Suppressor macrophage (primary cell): ENCODE measurements at regions not wholly inside any gene's neighbourhood (a gene's known extent, or its start where the extent isn't known, plus 50 kb on each side); places are given as distances from the start of the nearest gene placed in this dataset.
"Not testable (repeated sequence)": the region's sequence is repeated elsewhere in the genome, so short reads cannot be mapped to it uniquely, and the experiment has no call there.

Experiments used
- DNase-seq, 4 experiments: peaks; one replicate each; pipeline ENCODE4 v3.0.0-alpha.2; 2020 to 2022

DNA sequence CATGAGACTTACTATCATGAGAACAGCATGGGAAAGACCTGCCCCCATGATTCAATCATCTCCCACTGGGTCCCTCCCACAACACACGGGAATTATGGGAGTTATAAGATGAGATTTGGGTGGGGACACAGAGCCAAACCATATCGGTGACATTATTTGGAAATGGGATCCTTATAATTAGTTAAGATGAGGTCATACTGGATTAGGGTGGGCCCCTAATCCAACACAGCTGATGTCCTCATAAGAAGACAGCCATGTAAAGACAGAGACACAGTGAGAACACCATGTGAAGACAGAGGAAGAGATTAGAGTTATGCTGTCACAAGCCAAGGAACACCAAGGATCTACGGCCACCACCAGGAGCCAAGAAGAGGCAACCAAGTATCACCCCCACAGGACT is 161.7 kb downstream of the SPTSSA start:
- DNase-seq, result no peak

GRCh38 chr14:34299360-34299759 is 162.7 kb downstream of the SPTSSA start:
- no peak for DNase-seq

- DNase-seq, result no peak
Measured at GRCh38 chr14:34297786-34298520, 164.1 kb downstream of the SPTSSA start.

GRCh38 chr14:34283590-34283989 is 178.4 kb downstream of the SPTSSA start:
- no peak for DNase-seq

DNA sequence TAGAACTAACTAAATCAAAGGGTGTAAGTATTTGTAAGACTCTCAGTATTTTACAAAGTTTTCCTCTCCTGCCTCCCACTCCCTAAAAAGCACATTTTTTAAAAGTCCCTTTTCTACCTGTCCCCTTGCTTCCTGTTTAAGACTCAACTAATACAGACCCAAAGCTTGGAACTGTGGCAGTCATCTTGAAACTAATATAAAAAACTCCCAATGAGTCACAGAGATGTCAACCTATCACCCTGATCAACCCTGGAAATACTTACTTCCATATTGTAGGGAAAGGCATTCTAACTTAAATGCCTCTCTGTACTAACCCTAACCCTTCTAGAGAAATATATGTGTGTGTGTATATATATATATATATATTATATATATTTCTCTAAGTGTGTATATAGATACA is 184.8 kb downstream of the SPTSSA start:
- DNase-seq, result no peak

DNA sequence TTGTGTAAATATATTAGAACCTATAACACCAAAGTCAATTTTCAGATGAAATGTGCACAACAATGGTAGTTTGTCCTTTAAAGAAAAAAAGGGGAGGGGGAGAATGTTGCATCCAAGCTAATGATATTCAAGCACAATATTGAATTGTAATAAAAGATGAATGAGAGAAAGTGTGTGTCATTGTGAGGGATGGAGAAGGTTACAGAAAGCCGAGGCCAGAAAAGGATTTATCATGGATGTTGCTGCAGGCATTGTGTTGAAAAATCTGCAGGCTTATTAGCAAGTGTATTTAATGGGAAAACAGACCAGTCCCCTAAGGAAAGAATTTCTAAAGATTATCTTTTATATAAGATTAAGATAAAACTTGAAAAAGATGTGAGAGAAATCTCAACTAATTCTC is 186.5 kb downstream of the SPTSSA start:
- DNase-seq, result no peak

DNA sequence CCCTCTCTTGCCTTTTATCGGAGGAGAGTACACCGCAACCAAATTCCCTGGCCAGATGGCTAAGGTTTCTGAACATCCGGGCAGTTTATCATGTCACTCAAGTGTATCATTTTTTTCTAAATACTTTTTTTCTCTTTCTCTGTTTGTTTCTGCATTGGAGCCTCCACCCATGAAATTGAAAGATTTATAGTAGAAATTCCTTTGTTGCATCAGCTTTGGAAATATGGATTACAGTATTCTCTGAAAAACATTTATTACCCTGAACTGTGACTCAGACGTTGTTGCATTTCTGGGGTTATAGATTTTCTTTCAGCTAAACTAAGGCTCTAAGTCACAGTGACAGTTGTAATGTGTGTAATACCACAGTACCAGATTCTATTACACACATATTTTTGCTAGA is 187.0 kb downstream of the SPTSSA start:
- no peak for DNase-seq

DNA sequence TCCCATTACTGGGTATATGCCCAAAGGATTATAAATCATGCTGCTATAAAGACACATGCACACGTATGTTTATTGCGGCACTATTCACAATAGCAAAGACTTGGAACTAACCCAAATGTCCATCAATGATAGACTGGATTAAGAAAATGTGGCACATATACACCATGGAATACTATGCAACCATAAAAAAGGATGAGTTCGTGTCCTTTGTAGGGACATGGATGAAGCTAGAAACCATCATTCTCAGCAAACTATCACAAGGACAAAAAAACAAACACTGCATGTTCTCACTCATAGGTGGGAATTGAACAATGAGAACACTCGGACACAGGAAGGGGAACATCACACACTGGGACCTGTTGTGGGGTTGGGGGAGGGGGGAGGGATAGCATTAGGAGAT is 188.3 kb downstream of the SPTSSA start:
- not testable (repeated sequence) for DNase-seq

DNA sequence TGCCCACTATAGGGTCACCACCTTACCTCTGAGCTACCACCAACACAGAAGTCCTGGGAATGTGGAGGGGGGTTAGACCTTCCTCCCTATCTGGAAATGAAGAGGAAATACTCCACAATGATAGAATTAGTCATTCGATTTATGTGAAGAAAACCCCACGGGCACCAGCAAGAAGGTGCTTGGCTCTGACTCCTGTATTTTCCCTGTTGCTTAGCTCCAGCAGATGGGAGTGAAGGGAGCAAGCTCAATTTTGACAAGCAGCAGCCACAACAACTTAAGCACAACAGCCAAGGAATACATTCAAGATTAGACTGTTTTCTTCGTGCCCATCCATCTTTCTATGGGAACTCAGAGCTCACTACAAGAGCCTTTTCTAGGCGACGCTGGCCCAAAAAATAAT is 191.7 kb downstream of the SPTSSA start:
- DNase-seq, result no peak

- no peak for DNase-seq
Measured at GRCh38 chr14:34266344-34266743, 195.7 kb downstream of the SPTSSA start.

- DNase-seq, result no peak
Measured at GRCh38 chr14:34262127-34262910, 199.7 kb downstream of the SPTSSA start.

DNA sequence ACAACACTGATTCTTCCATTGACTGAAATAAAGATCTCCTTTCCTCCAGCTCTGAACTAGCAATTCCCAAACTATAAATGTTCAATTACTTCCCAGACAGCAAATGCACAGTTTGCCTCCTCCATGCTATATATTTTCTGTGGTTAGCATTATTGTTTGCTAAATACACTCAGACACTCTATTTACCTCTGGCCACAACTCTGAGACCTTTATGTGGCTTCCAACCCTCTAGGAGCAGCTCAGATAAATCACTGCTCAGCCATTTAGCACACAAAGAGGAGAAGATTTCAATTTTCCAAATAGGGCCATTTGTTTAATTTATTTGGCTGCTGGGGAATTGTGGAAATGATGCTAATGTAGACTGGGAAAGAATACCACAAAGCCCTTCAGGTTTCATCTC is 202.0 kb downstream of the SPTSSA start:
- no peak for DNase-seq

GRCh38 chr14:34258318-34258717 is 203.7 kb downstream of the SPTSSA start:
- no peak for DNase-seq

DNA sequence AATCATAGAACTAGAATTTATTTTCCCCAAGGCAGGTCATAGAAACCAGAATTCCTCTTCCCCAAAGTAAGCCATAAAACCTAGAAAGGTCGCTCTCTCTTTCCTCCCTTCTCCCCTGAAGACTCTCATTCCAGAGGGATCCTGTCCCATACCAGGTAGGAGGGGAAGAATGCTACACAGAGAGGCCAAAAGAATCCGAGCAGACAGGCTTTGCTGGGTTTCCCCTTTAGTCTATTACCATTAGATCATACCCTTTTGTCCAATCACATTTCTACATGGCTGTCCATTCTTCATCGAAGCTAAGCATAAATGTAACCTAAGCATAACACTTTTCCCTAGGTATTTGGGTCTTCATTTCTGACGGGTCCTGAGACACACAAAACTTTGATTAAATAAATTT is 204.5 kb downstream of the SPTSSA start:
- no peak for DNase-seq

- no peak for DNase-seq
Measured at GRCh38 chr14:34256223-34256622, 205.8 kb downstream of the SPTSSA start.

DNA sequence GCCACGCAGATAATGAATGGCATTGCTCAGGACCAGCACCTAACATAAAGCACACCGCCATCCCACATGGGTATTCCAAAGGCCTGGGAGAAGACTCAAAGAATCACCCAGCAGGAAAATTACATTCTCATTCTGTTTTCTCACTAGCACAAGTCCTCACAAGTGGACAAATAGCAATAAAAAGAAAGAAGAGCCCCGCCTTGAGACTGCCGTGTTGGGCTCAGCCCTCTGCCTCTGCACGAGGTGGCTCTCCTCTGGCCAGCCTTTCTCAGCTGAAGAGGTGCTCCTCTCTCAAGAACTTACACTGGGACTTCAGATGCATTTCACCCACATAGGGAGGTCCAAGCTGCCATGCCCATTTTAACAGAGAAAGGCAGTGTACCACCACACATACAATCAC is 207.5 kb downstream of the SPTSSA start:
- no peak for DNase-seq

- DNase-seq, result no peak
Measured at GRCh38 chr14:34254031-34254430, 208.0 kb downstream of the SPTSSA start.

DNA sequence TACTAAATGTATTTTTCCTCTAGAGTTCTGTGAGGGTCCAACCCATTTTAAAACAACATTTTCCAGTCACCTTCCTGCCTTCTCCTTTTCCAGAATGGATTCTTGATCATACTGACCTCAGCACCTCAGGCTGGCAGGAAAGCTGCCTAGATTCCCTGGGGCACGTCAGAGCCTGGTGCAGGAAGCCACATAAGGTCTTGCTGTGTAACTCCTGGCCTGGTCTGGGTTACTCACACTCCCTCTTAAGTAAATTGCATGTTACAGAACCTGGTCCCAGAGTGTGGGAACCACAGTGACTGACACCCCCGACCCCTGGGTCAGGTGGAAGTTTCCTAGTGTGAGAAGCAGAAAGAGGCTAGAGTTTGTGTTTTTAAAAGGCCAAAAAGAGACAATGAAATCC is 209.8 kb downstream of the SPTSSA start:
- DNase-seq, result no peak

DNA sequence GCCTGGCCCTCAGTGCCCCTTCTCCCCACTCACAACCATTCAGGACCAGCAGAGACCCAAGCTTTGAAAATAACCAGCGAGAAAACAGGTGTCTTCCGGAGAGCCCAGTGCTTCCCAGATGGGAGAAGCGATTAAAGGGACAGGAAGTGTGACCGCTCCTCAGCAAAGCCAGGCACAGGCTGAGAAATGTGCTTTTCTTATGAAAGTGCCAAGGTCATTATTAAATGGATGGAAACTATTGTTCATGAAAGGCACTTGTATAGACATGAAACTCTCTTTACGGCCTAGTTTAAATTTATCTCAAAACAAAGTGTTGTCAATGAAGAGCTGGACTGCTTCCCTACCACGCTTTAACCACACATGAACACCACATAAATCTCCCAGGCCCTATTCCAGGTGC is 210.4 kb downstream of the SPTSSA start:
- DNase-seq, result no peak

- no peak for DNase-seq
Measured at GRCh38 chr14:34250959-34251358, 211.1 kb downstream of the SPTSSA start.

DNA sequence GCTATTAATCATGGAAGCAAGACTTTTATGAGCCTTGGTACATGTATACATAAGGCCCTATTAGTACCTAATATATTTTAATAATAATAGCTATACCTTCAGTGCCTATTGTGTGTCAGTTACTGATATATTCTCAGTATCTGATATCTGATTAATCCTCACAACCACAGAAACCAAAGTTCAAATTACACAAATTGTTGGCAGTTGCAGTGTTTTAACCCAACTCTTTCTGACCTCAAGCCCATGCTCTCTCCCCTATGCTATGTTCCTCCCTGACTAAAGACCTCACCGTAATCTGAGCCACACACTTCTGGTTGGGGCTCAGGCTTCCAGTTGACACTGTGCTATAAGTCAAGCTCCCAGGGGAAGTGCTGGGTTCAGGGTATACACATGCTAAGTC is 214.4 kb downstream of the SPTSSA start:
- no peak for DNase-seq

GRCh38 chr14:34246206-34246605 is 215.8 kb downstream of the SPTSSA start:
- DNase-seq, result no peak

DNA sequence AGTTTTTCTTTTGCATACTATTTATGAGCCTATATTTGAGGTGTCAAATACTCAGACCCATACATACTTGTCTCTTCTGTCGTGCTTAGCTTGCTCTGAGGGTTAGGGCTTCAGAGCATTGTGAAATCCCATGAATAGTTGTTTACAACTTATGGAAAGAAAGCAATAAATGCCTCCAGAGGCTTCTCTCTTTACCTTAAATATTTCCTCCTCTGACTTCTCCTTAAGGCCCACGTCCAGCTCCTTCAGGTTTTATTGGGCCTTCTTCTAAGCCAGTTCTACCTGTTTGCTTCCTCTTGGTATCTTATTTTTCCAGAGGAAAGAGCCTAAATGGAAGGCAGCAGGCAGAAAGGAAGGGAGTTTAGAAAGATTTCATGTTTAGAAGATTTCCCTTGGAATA is 218.6 kb downstream of the SPTSSA start:
- DNase-seq, result no peak

DNA sequence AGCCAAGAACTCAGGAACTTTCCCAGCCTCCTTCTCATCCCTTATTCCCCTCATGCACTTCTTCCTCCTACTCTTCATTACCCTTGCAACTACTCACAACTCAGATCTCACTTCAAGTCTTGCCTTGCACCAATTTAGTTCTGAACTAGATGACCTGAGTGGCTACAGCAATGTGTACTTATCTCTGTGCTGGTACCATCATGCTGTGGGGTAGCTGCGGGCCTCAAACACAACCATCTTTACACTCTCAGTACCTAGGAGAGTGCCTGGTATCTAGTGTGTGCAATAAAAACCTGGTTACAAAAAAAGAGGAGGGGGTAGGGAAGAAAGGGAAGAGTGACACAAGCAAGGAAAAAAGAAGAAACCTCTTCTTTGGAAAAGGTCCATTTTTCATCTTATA is 219.0 kb downstream of the SPTSSA start:
- no peak for DNase-seq
